ENCODE measurements at regions not wholly inside any gene's neighbourhood (a gene's known extent, or its start where the extent isn't known, plus 50 kb on each side); places are given as distances from the start of the nearest gene placed in this dataset.
A peak's percentile ranks its signal among the peaks of the same experiment; 100 is the strongest.

- no peaks in the 10 kb centered on the region for H3K27me3 ChIP-seq (replicated peaks; ENCODE audit: control insufficient read depth, insufficient read depth, low read length)
- no peak overlapping the region for H3K4me3 ChIP-seq (ENCODE audit: low read length)
- no peaks in the 10 kb centered on the region for H3K9me3 ChIP-seq (ENCODE audit: control insufficient read depth, low read length)
- no peak for DNase-seq (ENCODE audit: low read depth)
- H3K36me3 ChIP-seq (ENCODE audit: control insufficient read depth, insufficient read depth, low read length, severe bottlenecking): no peaks in the 10 kb centered on the region
- no peaks in the 10 kb centered on the region for H3K4me1 ChIP-seq (ENCODE audit: control insufficient read depth, insufficient read depth, low read length)
- no peak overlapping the region for H3K9ac ChIP-seq (ENCODE audit: low read length)
These were observed 168.1 kb upstream of the MBNL1 start for GRCh38 chr3:152100491-152101132.

DNA sequence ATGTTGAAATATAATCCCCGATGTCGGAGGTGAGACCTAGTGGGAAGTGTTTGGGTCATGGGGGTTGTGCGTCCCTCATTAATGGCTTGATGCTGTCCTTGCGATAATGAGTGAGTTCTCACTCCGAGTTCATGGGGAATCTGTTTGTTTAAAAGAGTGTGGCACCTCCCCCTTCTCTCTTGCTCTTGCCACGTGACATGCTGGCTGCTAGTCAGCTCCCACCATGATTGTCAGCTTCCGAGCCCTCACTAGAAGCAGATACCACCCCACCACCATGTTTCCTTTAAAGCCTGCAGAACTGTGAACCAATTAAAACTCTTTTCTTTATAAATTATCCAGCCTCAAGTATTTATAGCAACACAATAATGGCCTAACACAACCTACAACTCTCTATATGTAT, 166.3 kb upstream of the MBNL1 start:
- Histone ChIP-seq H3K36me3 (ENCODE audit: control insufficient read depth, insufficient read depth, low read length, severe bottlenecking) (no peaks in the 10 kb centered on the region), H3K4me3 (ENCODE audit: low read length) (no peak overlapping the region), H3K4me1 (ENCODE audit: control insufficient read depth, insufficient read depth, low read length) (no peaks in the 10 kb centered on the region), H3K9me3 (ENCODE audit: control insufficient read depth, low read length) (no peaks in the 10 kb centered on the region), H3K27me3 (replicated peaks; ENCODE audit: control insufficient read depth, insufficient read depth, low read length) (no peaks in the 10 kb centered on the region), H3K9ac (ENCODE audit: low read length) (no peak overlapping the region)
- DNase-seq (ENCODE audit: low read depth): no peak

DNA sequence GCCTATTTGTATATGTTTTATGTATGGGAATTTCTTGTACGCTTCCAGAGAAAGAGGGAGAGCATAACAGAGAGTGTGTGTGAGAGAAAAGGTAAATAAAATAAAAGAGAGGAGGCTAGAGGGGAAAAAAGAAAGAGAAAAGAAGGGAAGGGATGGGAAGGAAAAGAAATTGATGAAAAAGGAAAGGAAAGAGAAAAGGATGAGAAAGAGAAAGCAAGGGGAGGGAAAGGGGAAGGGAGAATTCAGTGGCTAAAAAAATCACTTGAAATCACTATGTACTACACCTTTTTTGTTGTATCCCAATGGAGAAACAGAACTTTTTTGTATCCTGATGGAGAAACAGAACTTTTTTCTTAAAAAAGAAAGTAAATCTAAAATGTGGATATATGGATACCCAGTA, 165.5 kb upstream of the MBNL1 start:
- Histone ChIP-seq H3K9ac (ENCODE audit: low read length) (no peak overlapping the region), H3K4me3 (ENCODE audit: low read length) (no peak overlapping the region), H3K36me3 (ENCODE audit: control insufficient read depth, insufficient read depth, low read length, severe bottlenecking) (no peaks in the 10 kb centered on the region), H3K27me3 (replicated peaks; ENCODE audit: control insufficient read depth, insufficient read depth, low read length) (no peaks in the 10 kb centered on the region), H3K4me1 (ENCODE audit: control insufficient read depth, insufficient read depth, low read length) (no peaks in the 10 kb centered on the region), H3K9me3 (ENCODE audit: control insufficient read depth, low read length) (no peaks in the 10 kb centered on the region)
- DNase-seq (ENCODE audit: low read depth): no peak

- no peaks in the 10 kb centered on the region for H3K9me3 ChIP-seq (ENCODE audit: control insufficient read depth, low read length)
- no peak overlapping the region for H3K9ac ChIP-seq (ENCODE audit: low read length)
- no peak overlapping the region for H3K4me3 ChIP-seq (ENCODE audit: low read length)
- H3K36me3 ChIP-seq (ENCODE audit: control insufficient read depth, insufficient read depth, low read length, severe bottlenecking): no peaks in the 10 kb centered on the region
- DNase-seq (ENCODE audit: low read depth): no peak
- no peaks in the 10 kb centered on the region for H3K4me1 ChIP-seq (ENCODE audit: control insufficient read depth, insufficient read depth, low read length)
- H3K27me3 ChIP-seq (replicated peaks; ENCODE audit: control insufficient read depth, insufficient read depth, low read length): no peaks in the 10 kb centered on the region
These were observed 163.8 kb upstream of the MBNL1 start for GRCh38 chr3:152104847-152105415.

GRCh38 chr3:152105446-152105845, 163.3 kb upstream of the MBNL1 start:
- no peak for DNase-seq (ENCODE audit: low read depth)
- H3K4me3 ChIP-seq (ENCODE audit: low read length): no peak overlapping the region
- H3K9me3 ChIP-seq (ENCODE audit: control insufficient read depth, low read length): no peaks in the 10 kb centered on the region

GRCh38 chr3:152109038-152109437, 159.7 kb upstream of the MBNL1 start:
- Histone ChIP-seq H3K9me3 (ENCODE audit: control insufficient read depth, low read length) (no peaks in the 10 kb centered on the region), H3K4me3 (ENCODE audit: low read length) (no peak overlapping the region), H3K9ac (ENCODE audit: low read length) (no peak overlapping the region), H3K36me3 (ENCODE audit: control insufficient read depth, insufficient read depth, low read length, severe bottlenecking) (no peaks in the 10 kb centered on the region), H3K4me1 (ENCODE audit: control insufficient read depth, insufficient read depth, low read length) (peaks cover 11% of the 10 kb centered on the region), H3K27me3 (replicated peaks; ENCODE audit: control insufficient read depth, insufficient read depth, low read length) (no peaks in the 10 kb centered on the region)
- no peak for DNase-seq (ENCODE audit: low read depth)

More at GRCh38 chr3:152105446-152105845, 163.3 kb upstream of the MBNL1 start:
- Histone ChIP-seq H3K4me1 (ENCODE audit: control insufficient read depth, insufficient read depth, low read length) (no peaks in the 10 kb centered on the region), H3K27me3 (replicated peaks; ENCODE audit: control insufficient read depth, insufficient read depth, low read length) (no peaks in the 10 kb centered on the region), H3K9ac (ENCODE audit: low read length) (no peak overlapping the region), H3K36me3 (ENCODE audit: control insufficient read depth, insufficient read depth, low read length, severe bottlenecking) (no peaks in the 10 kb centered on the region)

- peaks cover 16% of the 10 kb centered on the region for H3K4me1 ChIP-seq (ENCODE audit: control insufficient read depth, insufficient read depth, low read length)
- no peak overlapping the region for H3K4me3 ChIP-seq (ENCODE audit: low read length)
- no peaks in the 10 kb centered on the region for H3K27me3 ChIP-seq (replicated peaks; ENCODE audit: control insufficient read depth, insufficient read depth, low read length)
- no peaks in the 10 kb centered on the region for H3K36me3 ChIP-seq (ENCODE audit: control insufficient read depth, insufficient read depth, low read length, severe bottlenecking)
- H3K9me3 ChIP-seq (ENCODE audit: control insufficient read depth, low read length): no peaks in the 10 kb centered on the region
- no peak overlapping the region for H3K9ac ChIP-seq (ENCODE audit: low read length)
- DNase-seq (ENCODE audit: low read depth): peak; percentile 66
These were observed 155.3 kb upstream of the MBNL1 start for GRCh38 chr3:152113413-152113812.

DNA sequence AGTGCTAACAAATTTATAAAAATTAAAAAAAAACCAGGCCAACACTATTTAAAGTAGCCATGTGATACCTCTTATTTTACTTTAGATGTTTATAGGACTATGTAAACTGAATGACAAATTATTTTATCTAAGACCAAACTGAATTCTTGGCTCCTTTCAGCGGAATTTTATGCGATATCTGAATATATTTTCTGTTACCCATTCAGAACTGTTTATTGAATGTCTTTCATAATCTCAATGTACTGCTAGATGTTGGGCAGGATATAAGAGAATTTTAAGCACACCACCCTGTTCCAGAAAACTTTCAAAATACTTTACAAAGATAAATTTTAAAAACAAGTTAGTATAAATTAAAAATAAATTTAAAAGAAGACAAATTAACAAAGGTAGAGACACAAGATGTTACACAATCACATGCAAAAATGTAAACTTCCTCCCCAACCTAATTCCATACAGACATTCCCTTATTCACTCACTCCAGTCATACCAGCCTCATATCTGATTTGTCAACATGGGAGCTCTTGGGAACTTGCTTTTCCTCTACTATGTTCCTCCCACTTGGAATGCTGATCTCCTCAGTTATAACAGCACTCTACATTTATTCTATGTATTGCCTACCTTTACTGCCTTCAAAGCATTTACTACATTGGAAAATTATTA, 154.6 kb upstream of the MBNL1 start:
- H3K4me3 ChIP-seq (ENCODE audit: low read length): no peak overlapping the region
- DNase-seq (ENCODE audit: low read depth): no peak
- peak overlapping the region; percentile 11 for H3K9ac ChIP-seq (ENCODE audit: low read length)
- no peaks in the 10 kb centered on the region for H3K9me3 ChIP-seq (ENCODE audit: control insufficient read depth, low read length)
- peaks cover 16% of the 10 kb centered on the region for H3K4me1 ChIP-seq (ENCODE audit: control insufficient read depth, insufficient read depth, low read length)
- no peaks in the 10 kb centered on the region for H3K27me3 ChIP-seq (replicated peaks; ENCODE audit: control insufficient read depth, insufficient read depth, low read length)
- no peaks in the 10 kb centered on the region for H3K36me3 ChIP-seq (ENCODE audit: control insufficient read depth, insufficient read depth, low read length, severe bottlenecking)

GRCh38 chr3:152120601-152121269, 148.0 kb upstream of the MBNL1 start:
- Histone ChIP-seq H3K27me3 (replicated peaks; ENCODE audit: control insufficient read depth, insufficient read depth, low read length) (no peaks in the 10 kb centered on the region), H3K4me3 (ENCODE audit: low read length) (peak overlapping the region; percentile 36), H3K9ac (ENCODE audit: low read length) (peak overlapping the region; percentile 62), H3K36me3 (ENCODE audit: control insufficient read depth, insufficient read depth, low read length, severe bottlenecking) (no peaks in the 10 kb centered on the region), H3K4me1 (ENCODE audit: control insufficient read depth, insufficient read depth, low read length) (peaks cover 32% of the 10 kb centered on the region), H3K9me3 (ENCODE audit: control insufficient read depth, low read length) (no peaks in the 10 kb centered on the region)
- DNase-seq (ENCODE audit: low read depth): no peak

DNA sequence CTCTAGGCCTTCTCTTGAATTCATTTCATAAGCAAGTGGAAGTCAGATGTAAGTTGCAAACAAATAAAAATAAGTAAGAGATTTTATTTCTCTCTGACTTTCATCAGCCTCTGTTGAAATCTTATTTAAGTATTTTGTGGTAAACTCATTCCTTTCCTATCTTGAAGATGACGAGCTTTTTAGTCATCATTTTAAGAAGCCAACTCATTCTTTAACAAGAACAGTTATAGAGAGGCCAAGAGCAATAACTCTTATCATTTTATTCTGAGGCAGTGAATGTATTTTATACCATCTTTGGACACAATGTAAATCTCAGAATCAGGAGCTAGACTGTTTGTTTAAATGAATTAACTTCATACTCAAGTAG, 147.5 kb upstream of the MBNL1 start:
- Histone ChIP-seq H3K9me3 (ENCODE audit: control insufficient read depth, low read length) (no peaks in the 10 kb centered on the region), H3K4me1 (ENCODE audit: control insufficient read depth, insufficient read depth, low read length) (peaks cover 37% of the 10 kb centered on the region), H3K36me3 (ENCODE audit: control insufficient read depth, insufficient read depth, low read length, severe bottlenecking) (no peaks in the 10 kb centered on the region), H3K9ac (ENCODE audit: low read length) (peak overlapping the region; percentile 62), H3K27me3 (replicated peaks; ENCODE audit: control insufficient read depth, insufficient read depth, low read length) (no peaks in the 10 kb centered on the region), H3K4me3 (ENCODE audit: low read length) (peak overlapping the region; percentile 39)
- peak; percentile 88 for DNase-seq (ENCODE audit: low read depth)

DNA sequence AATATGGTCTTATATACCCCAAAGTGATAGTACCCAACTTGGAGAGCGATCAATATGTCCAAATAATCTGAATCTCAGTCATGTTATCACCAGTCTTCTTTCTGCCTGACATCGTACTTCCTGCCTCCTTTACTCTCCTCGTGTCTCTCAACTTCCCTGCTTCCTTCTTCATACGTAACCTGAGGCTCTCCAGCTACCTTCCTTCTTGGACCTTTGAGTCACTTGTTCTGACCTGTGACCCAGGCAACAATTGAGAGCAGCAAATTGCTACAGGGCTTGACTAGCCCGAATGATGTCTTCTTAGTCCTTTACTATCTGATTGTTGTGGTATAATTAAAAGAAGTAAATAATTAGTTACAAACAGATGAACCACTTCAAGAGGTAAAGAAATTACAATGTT, 145.9 kb upstream of the MBNL1 start:
- DNase-seq (ENCODE audit: low read depth): no peak
- no peak overlapping the region for H3K4me3 ChIP-seq (ENCODE audit: low read length)
- peaks cover 40% of the 10 kb centered on the region for H3K4me1 ChIP-seq (ENCODE audit: control insufficient read depth, insufficient read depth, low read length)
- no peaks in the 10 kb centered on the region for H3K36me3 ChIP-seq (ENCODE audit: control insufficient read depth, insufficient read depth, low read length, severe bottlenecking)
- no peaks in the 10 kb centered on the region for H3K9me3 ChIP-seq (ENCODE audit: control insufficient read depth, low read length)
- no peak overlapping the region for H3K9ac ChIP-seq (ENCODE audit: low read length)
- no peaks in the 10 kb centered on the region for H3K27me3 ChIP-seq (replicated peaks; ENCODE audit: control insufficient read depth, insufficient read depth, low read length)
